ENCODE measurements at regions not wholly inside any gene's neighbourhood (a gene's known extent, or its start where the extent isn't known, plus 50 kb on each side); places are given as distances from the start of the nearest gene placed in this dataset.

- DNase-seq (ENCODE audit: low read depth, low spot score), result no peak
These were observed 127.2 kb upstream of the AGA start for GRCh38 chr4:177569434-177569833.

- no peak for DNase-seq (ENCODE audit: low read depth, low spot score)
These were observed 131.3 kb upstream of the AGA start for GRCh38 chr4:177573507-177573906.

GRCh38 chr4:177574446-177574845 lies 132.2 kb upstream of the AGA start:
- DNase-seq (ENCODE audit: low read depth, low spot score), result no peak

DNA sequence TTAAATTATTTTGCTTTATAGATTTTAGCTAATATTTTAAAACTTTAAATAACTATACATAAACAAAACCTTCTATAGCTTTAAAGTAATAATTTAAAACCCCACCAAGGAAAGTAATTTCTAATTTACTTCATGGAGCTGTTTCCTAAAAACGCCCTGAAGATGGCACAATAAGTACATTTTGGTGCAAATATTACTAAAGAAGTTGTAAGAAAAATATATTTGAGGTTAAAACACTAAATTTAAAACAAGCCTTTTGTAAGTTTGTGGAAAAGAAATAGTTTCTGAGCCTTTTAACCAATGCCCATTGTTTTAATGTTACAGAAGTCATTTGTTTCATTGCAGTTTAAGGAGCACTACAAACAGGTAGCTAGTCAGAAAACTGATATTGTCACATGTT lies 137.4 kb upstream of the AGA start:
- DNase-seq (ENCODE audit: low read depth, low spot score), result no peak

DNA sequence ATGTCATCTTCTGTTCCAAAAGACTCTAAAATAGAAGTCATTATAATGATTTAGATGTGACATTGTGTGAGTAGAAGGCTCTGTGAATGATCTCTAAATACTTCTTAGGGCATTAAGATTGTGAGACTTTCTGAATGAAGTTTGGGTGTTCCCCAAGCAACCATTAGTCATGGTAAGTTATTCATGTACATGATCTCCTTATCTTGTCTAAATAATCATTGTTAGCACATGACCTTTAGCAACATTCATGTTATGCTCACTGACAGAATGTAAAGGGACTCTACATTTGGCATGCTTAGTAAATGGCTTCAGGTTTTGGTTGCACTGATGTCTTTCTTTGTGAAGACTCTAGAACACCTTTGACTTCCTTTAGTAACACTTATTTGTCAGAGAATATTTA lies 140.8 kb upstream of the AGA start:
- no peak for DNase-seq (ENCODE audit: low read depth, low spot score)

DNA sequence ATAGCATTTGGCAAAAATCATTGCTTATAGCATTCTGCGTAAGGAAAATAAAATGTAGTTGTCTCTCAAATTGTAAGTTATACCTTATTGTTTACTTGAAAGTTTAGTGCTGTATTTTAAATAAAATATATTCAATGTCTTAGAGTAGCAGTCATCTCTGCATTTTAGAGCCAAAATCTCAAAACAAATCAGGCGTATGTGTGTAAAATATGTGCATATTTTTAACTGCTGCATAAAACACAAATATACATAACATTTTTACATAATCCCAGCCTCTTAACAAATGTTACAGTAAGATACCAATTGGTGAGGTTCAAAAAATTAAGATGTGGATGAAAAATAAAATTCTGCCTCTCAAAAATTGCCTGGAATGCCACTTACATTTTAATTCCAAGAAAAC lies 145.8 kb upstream of the AGA start:
- no peak for DNase-seq (ENCODE audit: low read depth, low spot score)

- no peak for DNase-seq (ENCODE audit: low read depth, low spot score)
These were observed 153.1 kb upstream of the AGA start for GRCh38 chr4:177595386-177595785.

- peak; percentile 9 for DNase-seq (ENCODE audit: low read depth, low spot score)
These were observed 153.8 kb upstream of the AGA start for GRCh38 chr4:177596035-177596434.

DNA sequence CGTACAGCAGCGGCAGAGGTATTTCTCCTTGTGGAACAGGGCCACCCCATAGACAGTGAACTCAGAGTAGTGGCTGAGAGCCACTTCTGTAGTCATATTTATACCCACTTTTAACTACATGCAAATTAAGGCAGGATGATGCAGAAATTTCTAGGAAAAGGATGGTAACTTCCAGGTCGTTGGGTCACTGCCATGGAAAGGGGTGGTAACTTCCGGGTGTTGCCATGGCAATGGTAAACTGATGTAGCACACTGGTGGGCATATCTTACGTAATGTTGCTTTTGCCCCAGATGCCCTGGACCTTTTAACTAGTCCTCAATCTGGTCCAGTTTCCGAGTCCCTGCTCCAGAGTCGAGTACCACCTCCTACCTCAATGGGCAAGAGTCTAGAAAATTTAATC lies 154.8 kb upstream of the AGA start:
- no peak for DNase-seq (ENCODE audit: low read depth, low spot score)

GRCh38 chr4:177605252-177605651 lies 163.0 kb upstream of the AGA start:
- DNase-seq (ENCODE audit: low read depth, low spot score), result no peak

- DNase-seq (ENCODE audit: low read depth, low spot score), result no peak
These were observed 164.9 kb upstream of the AGA start for GRCh38 chr4:177607111-177607573.

GRCh38 chr4:177611974-177612664 lies 169.9 kb upstream of the AGA start:
- DNase-seq (ENCODE audit: low read depth, low spot score), result no peak

GRCh38 chr4:177612684-177613083 lies 170.4 kb upstream of the AGA start:
- no peak for DNase-seq (ENCODE audit: low read depth, low spot score)

DNA sequence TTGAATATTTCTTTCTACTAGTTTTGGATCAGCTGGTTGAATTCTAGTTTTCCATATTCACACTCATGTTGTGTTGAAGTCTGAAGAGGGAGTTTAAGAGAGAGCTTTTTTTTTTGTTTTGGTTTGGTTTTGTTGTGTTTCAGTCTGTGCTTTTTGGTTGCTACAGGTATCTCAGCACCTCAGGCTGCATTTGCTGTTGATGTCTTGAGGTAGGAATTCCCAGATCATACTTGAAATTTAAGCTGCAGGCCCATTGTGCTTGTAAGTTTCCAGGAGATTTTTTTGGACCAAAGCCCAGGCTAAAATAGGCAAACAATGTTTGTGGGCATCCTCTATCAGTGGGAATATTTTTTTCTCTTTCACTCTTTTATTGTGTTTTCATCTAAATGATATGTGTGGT lies 190.2 kb upstream of the AGA start:
- DNase-seq (ENCODE audit: low read depth, low spot score), result no peak

- no peak for DNase-seq (ENCODE audit: low read depth, low spot score)
These were observed 196.6 kb upstream of the AGA start for GRCh38 chr4:177638871-177639270.

DNA sequence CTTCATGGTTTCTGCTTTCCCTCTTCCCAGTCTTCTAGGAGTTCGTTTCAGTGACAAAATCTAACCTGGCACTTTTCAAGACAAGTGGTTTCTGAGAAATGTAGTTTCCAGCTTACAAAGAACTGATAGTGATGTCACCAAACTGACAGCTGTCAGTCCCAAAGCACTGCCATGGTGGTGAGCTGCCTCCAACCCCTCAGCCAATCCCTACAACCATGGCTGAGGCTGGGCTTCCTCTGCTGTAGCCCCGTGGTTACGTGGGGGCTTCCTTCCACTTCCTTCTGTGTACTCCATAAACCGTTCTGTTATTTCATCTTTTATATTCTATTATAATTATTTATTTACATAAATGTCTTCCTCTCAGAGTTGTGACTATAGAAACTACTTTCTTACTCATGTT lies 198.6 kb upstream of the AGA start:
- DNase-seq (ENCODE audit: low read depth, low spot score), result no peak

DNA sequence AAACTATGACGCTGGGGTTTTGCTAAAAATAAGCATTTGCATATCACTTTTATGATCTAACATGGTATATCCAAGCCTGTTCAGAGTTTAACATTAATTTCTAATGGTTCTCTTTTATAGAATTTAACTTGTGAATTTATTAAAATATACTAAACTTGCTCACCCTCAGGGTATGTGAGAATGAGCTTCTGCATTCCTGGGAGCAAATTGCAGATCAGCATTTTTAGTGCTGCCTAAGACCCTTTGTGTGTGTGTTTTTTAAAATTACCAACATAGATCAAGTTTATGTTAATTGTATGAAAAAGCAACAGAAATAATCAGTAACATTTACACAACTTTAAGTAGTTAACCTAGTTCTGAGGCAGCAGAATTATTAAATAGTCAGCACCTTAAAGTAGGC lies 218.0 kb upstream of the AGA start:
- no peak for DNase-seq (ENCODE audit: low read depth, low spot score)

DNA sequence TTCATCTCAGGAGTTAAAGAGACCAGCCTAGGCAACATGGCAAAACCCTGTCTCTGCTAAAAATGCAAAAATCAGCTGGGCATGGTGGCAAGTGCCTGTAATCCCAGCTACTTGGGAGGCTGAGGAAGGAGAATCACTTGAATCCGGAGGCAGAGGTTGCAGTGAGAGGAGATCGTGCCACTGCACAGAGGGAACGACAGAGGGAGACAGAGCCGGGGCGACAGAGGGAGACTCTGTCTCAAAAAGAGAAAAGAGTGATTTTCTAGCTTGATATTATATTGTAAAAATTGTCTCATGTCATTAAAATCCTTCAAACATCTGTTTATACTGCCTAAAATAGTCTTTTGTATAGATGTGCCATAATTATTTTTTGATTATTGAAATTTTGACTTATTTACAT lies 225.4 kb upstream of the AGA start:
- DNase-seq (ENCODE audit: low read depth, low spot score), result no peak

DNA sequence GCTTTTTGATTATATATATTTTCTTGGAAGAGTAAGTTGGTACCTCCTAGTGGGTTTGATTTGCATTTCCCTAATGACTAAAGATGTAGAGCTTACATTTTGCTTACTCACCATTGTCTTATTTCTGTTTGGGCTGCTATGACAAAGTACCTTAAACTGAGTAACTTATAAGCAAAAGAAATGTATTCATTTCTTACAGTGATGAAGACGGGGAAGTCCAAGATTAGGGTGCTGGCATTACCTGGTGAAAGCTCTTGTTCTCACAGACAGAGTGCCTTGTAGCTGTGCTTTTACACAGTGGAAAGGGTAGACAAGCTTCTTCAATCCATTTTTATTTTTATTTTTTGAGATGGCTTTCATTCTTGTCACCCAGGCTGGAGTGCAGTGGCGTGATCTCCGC lies 229.2 kb upstream of the AGA start:
- DNase-seq (ENCODE audit: low read depth, low spot score), result no peak

DNA sequence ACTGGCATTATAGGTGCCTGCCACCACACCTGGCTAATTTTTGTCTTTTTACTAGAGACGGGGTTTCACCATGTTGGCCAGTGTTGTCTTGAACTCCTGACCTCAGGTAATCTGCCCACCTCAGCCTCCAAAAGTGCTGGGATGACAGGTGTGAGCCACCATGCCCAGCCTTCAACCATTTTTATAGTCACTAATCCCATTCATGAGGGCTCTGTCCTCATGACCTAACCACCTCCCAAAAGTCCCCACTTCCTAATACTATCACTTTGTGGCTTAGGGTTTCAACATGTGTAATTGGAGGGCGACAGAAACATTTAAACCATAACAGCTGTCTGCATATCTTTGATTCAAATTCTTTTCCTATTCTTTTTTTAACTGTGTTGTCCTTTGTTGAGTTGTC lies 229.6 kb upstream of the AGA start:
- DNase-seq (ENCODE audit: low read depth, low spot score), result no peak

DNA sequence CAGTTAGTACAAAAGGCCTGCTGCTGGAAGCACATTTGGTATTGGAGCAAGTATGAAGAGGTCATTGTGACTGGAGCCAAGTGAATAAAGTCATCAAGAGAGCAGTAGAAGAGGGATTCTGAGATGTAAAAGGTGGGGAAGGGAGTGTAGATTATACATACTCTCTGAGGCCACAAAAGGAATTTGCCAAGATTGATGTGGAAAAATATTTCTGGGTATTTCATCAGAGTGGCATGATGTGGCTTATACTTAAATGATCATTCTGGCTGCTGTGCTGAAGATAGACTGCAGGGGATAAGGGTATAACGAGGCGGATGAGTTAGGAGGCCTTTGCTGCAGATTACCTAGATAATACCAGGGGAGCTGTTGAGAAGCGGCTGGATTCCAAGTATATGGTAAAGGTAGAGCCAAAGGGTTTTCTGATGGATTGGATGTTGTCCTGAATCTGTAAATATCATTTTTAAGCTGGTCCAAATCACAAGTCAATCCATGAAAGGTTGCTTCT lies 231.8 kb upstream of the AGA start:
- no peak for DNase-seq (ENCODE audit: low read depth, low spot score)

GRCh38 chr4:177680308-177680707 lies 238.1 kb upstream of the AGA start:
- no peak for DNase-seq (ENCODE audit: low read depth, low spot score)

- DNase-seq (ENCODE audit: low read depth, low spot score), result no peak
These were observed 239.7 kb upstream of the AGA start for GRCh38 chr4:177681902-177682301.

DNA sequence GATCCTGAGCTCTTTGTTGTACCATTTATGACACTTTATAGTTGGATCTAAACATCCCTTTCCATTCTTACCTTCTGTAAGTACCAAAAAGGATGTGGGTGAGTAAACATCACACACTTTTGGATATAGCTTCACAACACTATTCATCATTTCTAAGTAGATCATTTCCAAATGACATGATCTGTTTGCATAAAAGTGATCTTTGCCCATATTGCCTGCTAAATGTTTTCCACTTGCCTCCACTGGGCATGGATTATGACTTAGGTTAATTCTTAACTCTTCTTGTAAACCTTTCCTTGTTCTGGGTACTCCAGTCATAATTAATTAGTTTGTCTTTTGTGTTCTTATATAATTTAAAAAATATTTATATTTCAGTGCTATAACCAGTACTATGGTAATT lies 244.9 kb upstream of the AGA start:
- no peak for DNase-seq (ENCODE audit: low read depth, low spot score)

Data from smooth muscle cell of the brain vasculature (primary cell).